ENCODE measurements at regions not wholly inside any gene's neighbourhood (a gene's known extent, or its start where the extent isn't known, plus 50 kb on each side); places are given as distances from the start of the nearest gene placed in this dataset.

DNA sequence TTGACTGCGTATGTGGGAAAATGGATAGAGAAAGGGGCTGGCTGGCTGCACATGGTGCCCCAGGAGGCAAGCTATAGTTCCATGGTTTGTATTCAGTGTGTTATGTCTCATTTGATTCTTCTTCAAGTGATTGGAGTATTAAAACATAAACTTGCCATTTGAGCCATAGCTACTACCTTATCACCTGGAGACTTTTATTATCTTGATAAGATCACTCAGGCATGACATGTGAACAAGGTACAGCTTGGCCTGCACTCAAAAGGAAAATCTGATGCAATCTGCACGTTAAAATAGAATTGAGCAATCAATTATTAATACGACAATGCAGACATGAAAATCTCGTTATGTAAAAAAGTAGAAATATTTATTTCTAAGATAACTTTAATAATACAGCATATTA is 116.9 kb downstream of the RND3 start:
- Histone ChIP-seq H2BK120ac (ENCODE audit: low read depth, low read length, poor library complexity, severe bottlenecking) (no peak overlapping the region), H3T11ph (ENCODE audit: low read length) (no peak overlapping the region), H3K9ac (ENCODE audit: extremely low read depth, insufficient read length, low read length) (no peak overlapping the region), H2AFZ (ENCODE audit: low read length) (no peak overlapping the region), H3K4me2 (ENCODE audit: insufficient read depth, insufficient read length, low read length) (no peak overlapping the region), H2BK20ac (ENCODE audit: low read depth, low read length, poor library complexity, severe bottlenecking) (no peak overlapping the region), H3K56ac (ENCODE audit: insufficient read length, low read depth, low read length) (no peak overlapping the region), H2BK15ac (ENCODE audit: low read depth, low read length) (no peak overlapping the region), H3K23ac (ENCODE audit: insufficient read length, low read depth, low read length) (no peak overlapping the region), H3K27ac (ENCODE audit: insufficient read length, low read depth, low read length) (no peak overlapping the region), H2BK12ac (ENCODE audit: insufficient read length, low read depth, low read length) (no peak overlapping the region), H4K8ac (replicated peaks; ENCODE audit: insufficient read length, low read depth, low read length) (no peak overlapping the region), H3K4ac (ENCODE audit: low read depth, low read length) (no peak overlapping the region), H4K91ac (ENCODE audit: insufficient read length, low read depth, low read length) (no peak overlapping the region), H4K5ac (ENCODE audit: insufficient read length, low read depth, low read length) (no peak overlapping the region), H3K9me3 (ENCODE audit: control insufficient read depth, low read depth, low read length) (no peaks in the 10 kb centered on the region), H3K14ac (ENCODE audit: insufficient read depth, low read length) (no peak overlapping the region), H2BK5ac (ENCODE audit: insufficient read length, low read length) (no peak overlapping the region), H3K18ac (ENCODE audit: insufficient read length, low read depth, low read length) (no peak overlapping the region), H3K79me1 (ENCODE audit: insufficient read depth, low read depth, low read length, poor library complexity, severe bottlenecking) (no peaks in the 10 kb centered on the region), H3K27me3 (ENCODE audit: insufficient read depth, low read length) (no peaks in the 10 kb centered on the region), H3K23me2 (ENCODE audit: insufficient read length, low read depth, low read length, poor library complexity, severe bottlenecking) (no peaks in the 10 kb centered on the region), H3K79me2 (ENCODE audit: insufficient read depth, low read length) (no peaks in the 10 kb centered on the region; the same call in 1 of the 2 replicates), H2AK5ac (ENCODE audit: insufficient read length, low read length) (no peak overlapping the region), H4K20me1 (ENCODE audit: control insufficient read depth, insufficient read depth, insufficient read length) (no peaks in the 10 kb centered on the region), H3K4me1 (ENCODE audit: insufficient read depth, low read length) (no peaks in the 10 kb centered on the region; the same call in 1 of the 2 replicates)
- peaks cover 11 to 12% of the 10 kb centered on the region in 2 experiments; a peak in 3 of 4 replicates for H3K4me1 Mint-ChIP-seq
- H3K9me3 Mint-ChIP-seq: peaks cover 0 to 4% of the 10 kb centered on the region in 2 experiments; a peak in 2 of 5 replicates
- no CpG with 5 or more reads among the region's 4 CpGs for WGBS (ENCODE audit: extremely low coverage, insufficient read length, low lambda C conversion rate)
- TF ChIP-seq, protein P1, sequence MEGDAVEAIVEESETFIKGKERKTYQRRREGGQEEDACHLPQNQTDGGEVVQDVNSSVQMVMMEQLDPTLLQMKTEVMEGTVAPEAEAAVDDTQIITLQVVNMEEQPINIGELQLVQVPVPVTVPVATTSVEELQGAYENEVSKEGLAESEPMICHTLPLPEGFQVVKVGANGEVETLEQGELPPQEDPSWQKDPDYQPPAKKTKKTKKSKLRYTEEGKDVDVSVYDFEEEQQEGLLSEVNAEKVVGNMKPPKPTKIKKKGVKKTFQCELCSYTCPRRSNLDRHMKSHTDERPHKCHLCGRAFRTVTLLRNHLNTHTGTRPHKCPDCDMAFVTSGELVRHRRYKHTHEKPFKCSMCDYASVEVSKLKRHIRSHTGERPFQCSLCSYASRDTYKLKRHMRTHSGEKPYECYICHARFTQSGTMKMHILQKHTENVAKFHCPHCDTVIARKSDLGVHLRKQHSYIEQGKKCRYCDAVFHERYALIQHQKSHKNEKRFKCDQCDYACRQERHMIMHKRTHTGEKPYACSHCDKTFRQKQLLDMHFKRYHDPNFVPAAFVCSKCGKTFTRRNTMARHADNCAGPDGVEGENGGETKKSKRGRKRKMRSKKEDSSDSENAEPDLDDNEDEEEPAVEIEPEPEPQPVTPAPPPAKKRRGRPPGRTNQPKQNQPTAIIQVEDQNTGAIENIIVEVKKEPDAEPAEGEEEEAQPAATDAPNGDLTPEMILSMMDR (conservative IDR thresholded peaks at IDR 0.05): no peak
- H3K36me3 Mint-ChIP-seq (ENCODE audit: insufficient read depth in 1 of 3, low read depth in 3 of 3): peaks cover 0 to 5% (median 0%) of the 10 kb centered on the region in 3 experiments; a peak in 1 of 7 replicates
- DNase-seq: no peak
- no peaks in the 10 kb centered on the region for H3K27me3 Mint-ChIP-seq (ENCODE audit: low read depth)
- H3K4me3 Mint-ChIP-seq: no peak overlapping the region
- no peak overlapping the region for H3K27ac Mint-ChIP-seq
